NCI-H1417 (cell line): ENCODE measurements at regions not wholly inside any gene's neighbourhood (a gene's known extent, or its start where the extent isn't known, plus 50 kb on each side); places are given as distances from the start of the nearest gene placed in this dataset.

Experiments used
- DNase-seq, 3 experiments: peaks; one replicate each; lab custom pipeline; 2025; lab: John Stamatoyannopoulos, UW

GRCh38 chr3:5304789-5305683 is 117.5 kb downstream of the EDEM1 start:
- DNase-seq, result peak; percentile 12 to 55 (median 20)

- no peak for DNase-seq
Observed at GRCh38 chr3:5305684-5305989, 118.1 kb downstream of the EDEM1 start.

GRCh38 chr3:5309171-5309570 is 121.7 kb downstream of the EDEM1 start:
- no peak for DNase-seq

GRCh38 chr3:5309602-5310001 is 122.1 kb downstream of the EDEM1 start:
- DNase-seq, result no peak

- no peak for DNase-seq
Observed at GRCh38 chr3:5310509-5310908, 123.0 kb downstream of the EDEM1 start.

- no peak for DNase-seq
Observed at GRCh38 chr3:5312290-5312689, 124.8 kb downstream of the EDEM1 start.

- peak in 1 of 3 experiments; percentile 19 for DNase-seq
Observed at GRCh38 chr3:5314897-5315296, 127.4 kb downstream of the EDEM1 start.

GRCh38 chr3:5317557-5317956 is 130.1 kb downstream of the EDEM1 start:
- no peak for DNase-seq

- no peak for DNase-seq
Observed at GRCh38 chr3:5319454-5319853, 131.9 kb downstream of the EDEM1 start.

GRCh38 chr3:5321666-5322340 is 134.3 kb downstream of the EDEM1 start:
- no peak for DNase-seq

GRCh38 chr3:5324780-5325179 is 137.3 kb downstream of the EDEM1 start:
- DNase-seq, result no peak

- DNase-seq, result no peak
Observed at GRCh38 chr3:5330152-5330810, 142.8 kb downstream of the EDEM1 start.

GRCh38 chr3:5331567-5332269 is 144.2 kb downstream of the EDEM1 start:
- no peak for DNase-seq

GRCh38 chr3:5332270-5332956 is 144.9 kb downstream of the EDEM1 start:
- DNase-seq, result no peak

GRCh38 chr3:5339967-5340535 is 152.5 kb downstream of the EDEM1 start:
- peak in 1 of 3 experiments; percentile 59 for DNase-seq

GRCh38 chr3:5341610-5342009 is 154.1 kb downstream of the EDEM1 start:
- DNase-seq, result no peak

GRCh38 chr3:5343459-5343858 is 156.0 kb downstream of the EDEM1 start:
- peak; percentile 17 to 75 (median 73) for DNase-seq

- DNase-seq, result no peak
Observed at GRCh38 chr3:5344707-5345106, 157.2 kb downstream of the EDEM1 start.

GRCh38 chr3:5347486-5347885 is 160.0 kb downstream of the EDEM1 start:
- DNase-seq, result peak; percentile 10 to 62 (median 30)

GRCh38 chr3:5348229-5348902 is 160.9 kb downstream of the EDEM1 start:
- DNase-seq, result peak in 1 of 3 experiments; percentile 10

GRCh38 chr3:5349343-5349742 is 161.8 kb downstream of the EDEM1 start:
- no peak for DNase-seq
